IMR-90 (cell line): ENCODE measurements at regions not wholly inside any gene's neighbourhood (a gene's known extent, or its start where the extent isn't known, plus 50 kb on each side); places are given as distances from the start of the nearest gene placed in this dataset.

Experiments used
- ATAC-seq: fragments of 200-7000 bp; cut with Tn5 transposase; 2 replicates; pipeline ENCODE4 v1.9.1; 2020; ENCODE audit warnings: low read depth, mild to moderate bottlenecking, moderate library complexity
- BruUV-seq: library from RNA; stranded (reverse); fragments of 400-500 nt; replicated peaks from 2 replicates; lab custom pipeline; 2021; lab: Mats Ljungman, UMichigan
- CTCF ChIA-PET: fragments of 300-600 bp; formaldehyde crosslinking; extraction: SDS; loops from one replicate; lab custom pipeline; 2021; ENCODE audit warnings: antibody characterized with exemption; lab: Yijun Ruan, JAX
- POLR2A ChIA-PET: fragments of 300-600 bp; sonication (Branson Sonifier 250); formaldehyde crosslinking; loops from one replicate; lab custom pipeline; 2022; ENCODE audit warnings: antibody characterized with exemption; ENCODE audit not compliant: unreplicated experiment; lab: Charles Lee
- DNase-seq: peaks from one replicate; pipeline ENCODE4 v3.0.0; 2013
- H2AFZ ChIP-seq: replicated peaks from 2 replicates; pipeline ENCODE3; 2013; ENCODE audit warnings: low read length, mild to moderate bottlenecking; ENCODE audit not compliant: poor library complexity
- H2AK5ac ChIP-seq: 2 replicates; pipeline ENCODE4 v1.6.1; 2013; ENCODE audit warnings: low read depth, low read length, inconsistent platforms
- H2AK9ac ChIP-seq: replicated peaks from 2 replicates; pipeline ENCODE3; 2013; ENCODE audit warnings: mild to moderate bottlenecking, low read depth, low read length, moderate library complexity; ENCODE audit not compliant: poor library complexity
- H2BK120ac ChIP-seq: 2 replicates; pipeline ENCODE4 v1.6.1; 2013; ENCODE audit warnings: low read depth, low read length, inconsistent platforms
- H2BK15ac ChIP-seq: 3 replicates; pipeline ENCODE4 v1.6.1; 2013; ENCODE audit warnings: low read depth, low read length, inconsistent platforms
- H2BK20ac ChIP-seq: 2 replicates; pipeline ENCODE4 v1.6.1; 2013; ENCODE audit warnings: low read depth, mild to moderate bottlenecking, inconsistent platforms, low read length, moderate library complexity
- H2BK5ac ChIP-seq: 2 replicates; pipeline ENCODE4 v1.6.1; 2013; ENCODE audit warnings: mild to moderate bottlenecking, low read depth, low read length, inconsistent platforms; ENCODE audit not compliant: poor library complexity, severe bottlenecking
- H3K14ac ChIP-seq: replicated peaks from 2 replicates; pipeline ENCODE4 v1.6.1; 2013; ENCODE audit warnings: low read depth, low read length, inconsistent platforms
- H3K18ac ChIP-seq: 2 replicates; pipeline ENCODE4 v1.6.1; 2013; ENCODE audit warnings: low read depth, low read length, control low read depth
- H3K23ac ChIP-seq: 2 replicates; pipeline ENCODE4 v1.6.1; 2013; ENCODE audit warnings: low read depth, low read length, inconsistent platforms
- H3K27ac ChIP-seq: 2 replicates; pipeline ENCODE4 v1.5.1; 2013; ENCODE audit warnings: mild to moderate bottlenecking, control low read depth, low read length; ENCODE audit not compliant: insufficient read depth
- H3K27me3 ChIP-seq: 2 replicates; pipeline ENCODE4 v1.6.1; 2013; ENCODE audit warnings: low read length; ENCODE audit not compliant: control insufficient read depth, insufficient read depth
- H3K36me3 ChIP-seq: 2 replicates; pipeline ENCODE4 v1.6.1; 2013; ENCODE audit warnings: low read length, mixed read lengths; ENCODE audit not compliant: control insufficient read depth, insufficient read depth
- H3K4ac ChIP-seq: 2 replicates; pipeline ENCODE4 v1.6.1; 2013; ENCODE audit warnings: low read depth, low read length, inconsistent platforms
- H3K4me1 ChIP-seq: 2 replicates; pipeline ENCODE4 v1.6.1; 2013; ENCODE audit warnings: low read length, mixed read lengths; ENCODE audit not compliant: control insufficient read depth, insufficient read depth
- H3K4me2 ChIP-seq: 2 replicates; pipeline ENCODE4 v1.6.1; 2013; ENCODE audit warnings: low read depth, mild to moderate bottlenecking, control low read depth, low read length, moderate library complexity
- H3K4me3 ChIP-seq: 2 replicates; pipeline ENCODE4 v1.5.1; 2013; ENCODE audit warnings: low read depth, mild to moderate bottlenecking, control low read depth, low read length, moderate library complexity; ENCODE audit not compliant: insufficient read depth
- H3K56ac ChIP-seq: 2 replicates; pipeline ENCODE4 v1.6.1; 2013; ENCODE audit warnings: low read length, inconsistent platforms; ENCODE audit not compliant: insufficient read depth; ENCODE audit errors: extremely low read depth
- H3K79me1 ChIP-seq, 2 experiments: 2 replicates each; pipeline ENCODE4 v1.6.1; 2013; ENCODE audit warnings: low read length in 2 of 2, inconsistent platforms in 1 of 2, low read depth in 1 of 2
- H3K9ac ChIP-seq: 2 replicates; pipeline ENCODE4 v1.6.1; 2013; ENCODE audit warnings: low read depth, low read length, control low read depth
- H3K9me1 ChIP-seq: 2 replicates; pipeline ENCODE4 v1.6.1; 2013; ENCODE audit warnings: low read length, inconsistent platforms; ENCODE audit not compliant: insufficient read depth
- H3K9me3 ChIP-seq: 2 replicates; pipeline ENCODE4 v1.6.1; 2013; ENCODE audit warnings: low read length; ENCODE audit not compliant: control insufficient read depth, insufficient read depth
- H4K20me1 ChIP-seq: 2 replicates; pipeline ENCODE4 v1.6.1; 2013; ENCODE audit warnings: low read length, inconsistent platforms; ENCODE audit not compliant: insufficient read depth
- H4K5ac ChIP-seq: 2 replicates; pipeline ENCODE4 v1.6.1; 2013; ENCODE audit warnings: mild to moderate bottlenecking, low read depth, low read length, control low read depth
- H4K8ac ChIP-seq, 2 experiments: 2 replicates each; pipeline ENCODE4 v1.6.1; 2013; ENCODE audit warnings: low read depth in 2 of 2, low read length in 2 of 2, control low read depth in 1 of 2, inconsistent platforms in 1 of 2
- H4K91ac ChIP-seq: 2 replicates; pipeline ENCODE4 v1.6.1; 2013; ENCODE audit warnings: low read depth, low read length, inconsistent platforms; ENCODE audit not compliant: insufficient read depth
- CEBPB ChIP-seq: IDR thresholded peaks from 2 replicates; pipeline ENCODE4 v1.6.1; 2012; ENCODE audit warnings: low read depth, low read length, improper control_type of control experiment
- FOS ChIP-seq: fragments of 150-350 bp; IDR thresholded peaks from 2 replicates; pipeline ENCODE4 v1.6.1; 2016; ENCODE audit warnings: low read depth, low read length
- RCOR1 ChIP-seq: IDR thresholded peaks from 2 replicates; pipeline ENCODE4 v1.6.1; 2012; ENCODE audit warnings: mild to moderate bottlenecking, low read length, improper control_type of control experiment; ENCODE audit not compliant: insufficient replicate concordance
- WGBS, 2 experiments: methylation state at CpG; one replicate each; pipeline versions ENCODE4 v1.1.5 to v1.1.7; 2013; ENCODE audit warnings: missing lambda C conversion rate in 2 of 2; ENCODE audit not compliant: insufficient read length in 1 of 2; ENCODE audit errors: extremely low coverage in 2 of 2; 5-methylcytosine and 5-hydroxymethylcytosine counted together
- dilution Hi-C: fragments of 300-500 bp; cut with HindIII; formaldehyde crosslinking; loops from one replicate; pipeline ENCODE4 v1.14.3; 2018; ENCODE audit warnings: low sequenced_read_pairs; ENCODE audit not compliant: unreplicated experiment
- in situ Hi-C: fragments of 300-500 bp; cut with MboI; formaldehyde crosslinking; loops from 3 replicates; pipeline ENCODE4 v1.14.3; 2019; ENCODE audit warnings: low sequenced_read_pairs, inconsistent platforms, mixed read lengths
- intact Hi-C: fragments of 100-400 bp; cut with micrococcal nuclease; formaldehyde crosslinking; loops from 2 replicates; pipeline ENCODE4 v1.10.0; 2022
- TF ChIP-seq, protein P1 (sequence below): conservative IDR thresholded peaks from 2 replicates; pipeline ENCODE4 v1.5.1; 2012; ENCODE audit warnings: mild to moderate bottlenecking, low read depth, low read length, improper control_type of control experiment

DNA sequence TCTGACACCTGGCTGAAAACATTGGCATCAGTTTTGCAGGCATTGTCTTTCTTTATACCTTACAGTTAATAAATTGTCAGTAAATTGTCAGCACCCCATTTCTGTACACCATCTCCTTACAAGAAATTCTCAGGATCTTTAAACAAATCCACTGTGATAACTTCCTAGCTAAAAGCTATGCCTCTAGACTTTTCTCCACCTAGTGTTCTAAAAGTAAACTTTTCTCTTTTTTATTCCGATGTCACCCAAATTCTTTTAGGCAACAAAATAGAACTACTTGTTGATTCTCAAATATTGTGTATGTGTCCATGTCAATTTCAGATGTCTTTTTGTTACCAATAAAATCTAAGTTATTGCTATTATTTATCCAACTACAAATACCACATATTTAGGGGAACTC, 617.4 kb upstream of the NRXN1 start:
- TF ChIP-seq CEBPB = no peak
- TF ChIP-seq RCOR1 = no peak
- TF ChIP-seq, protein P1, sequence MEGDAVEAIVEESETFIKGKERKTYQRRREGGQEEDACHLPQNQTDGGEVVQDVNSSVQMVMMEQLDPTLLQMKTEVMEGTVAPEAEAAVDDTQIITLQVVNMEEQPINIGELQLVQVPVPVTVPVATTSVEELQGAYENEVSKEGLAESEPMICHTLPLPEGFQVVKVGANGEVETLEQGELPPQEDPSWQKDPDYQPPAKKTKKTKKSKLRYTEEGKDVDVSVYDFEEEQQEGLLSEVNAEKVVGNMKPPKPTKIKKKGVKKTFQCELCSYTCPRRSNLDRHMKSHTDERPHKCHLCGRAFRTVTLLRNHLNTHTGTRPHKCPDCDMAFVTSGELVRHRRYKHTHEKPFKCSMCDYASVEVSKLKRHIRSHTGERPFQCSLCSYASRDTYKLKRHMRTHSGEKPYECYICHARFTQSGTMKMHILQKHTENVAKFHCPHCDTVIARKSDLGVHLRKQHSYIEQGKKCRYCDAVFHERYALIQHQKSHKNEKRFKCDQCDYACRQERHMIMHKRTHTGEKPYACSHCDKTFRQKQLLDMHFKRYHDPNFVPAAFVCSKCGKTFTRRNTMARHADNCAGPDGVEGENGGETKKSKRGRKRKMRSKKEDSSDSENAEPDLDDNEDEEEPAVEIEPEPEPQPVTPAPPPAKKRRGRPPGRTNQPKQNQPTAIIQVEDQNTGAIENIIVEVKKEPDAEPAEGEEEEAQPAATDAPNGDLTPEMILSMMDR = 0 out of 2 replicates have a peak, but pooled peaks have one; percentile 11
- no peak for TF ChIP-seq FOS
- Histone ChIP-seq H3K23ac (no peak overlapping the region), H3K4me3 (no peak overlapping the region), H3K14ac (no peak overlapping the region), H4K20me1 (no peaks in the 10 kb centered on the region), H2AFZ (no peak overlapping the region), H3K9me3 (no peaks in the 10 kb centered on the region), H3K4ac (no peak overlapping the region), H2BK5ac (no peak overlapping the region), H3K36me3 (no peaks in the 10 kb centered on the region), H4K8ac (no peak overlapping the region), H2AK9ac (no peak overlapping the region), H3K27me3 (no peaks in the 10 kb centered on the region), H3K9me1 (no peaks in the 10 kb centered on the region), H3K9ac (no peak overlapping the region), H3K4me1 (no peaks in the 10 kb centered on the region), H3K79me1 (no peaks in the 10 kb centered on the region), H4K91ac (no peak overlapping the region), H3K56ac (no peak overlapping the region), H3K27ac (no peak overlapping the region), H2AK5ac (no peak overlapping the region), H3K18ac (no peak overlapping the region), H2BK15ac (no peak overlapping the region), H2BK120ac (no peak overlapping the region), H4K5ac (no peak overlapping the region), H2BK20ac (no peak overlapping the region), H3K4me2 (no peak overlapping the region)
- BruUV-seq = no TSS peak
- WGBS, 2 experiments = no CpG with 5 or more reads among the region's 1 CpG
- ChIA-PET CTCF (no interaction called here), POLR2A (no interaction called here)
- dilution Hi-C loops = no loop called here
- ATAC-seq (no peak), DNase-seq (no peak)
- intact Hi-C loops = no loop called here
- in situ Hi-C loops = no loop called here
